GM19035 (cell line): ENCODE measurements at regions not wholly inside any gene's neighbourhood (a gene's known extent, or its start where the extent isn't known, plus 50 kb on each side); places are given as distances from the start of the nearest gene placed in this dataset.
"Not testable (repeated sequence)": the region's sequence is repeated elsewhere in the genome, so short reads cannot be mapped to it uniquely, and the experiment has no call there.

Experiments used
- ATAC-seq: cut with Tn5 transposase; IDR thresholded peaks from one replicate; pipeline ENCODE4 v1.9.1; 2021; ENCODE audit not compliant: unreplicated experiment

GRCh38 chr12:24679126-24679525 is 269.8 kb downstream of the BCAT1 start:
- ATAC-seq = no peak

- no peak for ATAC-seq
Observed at GRCh38 chr12:24678436-24678835, 270.5 kb downstream of the BCAT1 start.

- no peak for ATAC-seq
Observed at GRCh38 chr12:24668563-24668962, 280.3 kb downstream of the BCAT1 start.

GRCh38 chr12:24664161-24664880 is 284.6 kb downstream of the BCAT1 start:
- ATAC-seq = no peak

GRCh38 chr12:24661657-24662096 is 287.2 kb downstream of the BCAT1 start:
- no peak for ATAC-seq

GRCh38 chr12:24659016-24659415 is 289.9 kb downstream of the BCAT1 start:
- ATAC-seq = no peak

- not testable (repeated sequence) for ATAC-seq
Observed at GRCh38 chr12:24654344-24654743, 294.6 kb downstream of the BCAT1 start.

GRCh38 chr12:24649634-24650033 is 299.3 kb downstream of the BCAT1 start:
- no peak for ATAC-seq

- ATAC-seq = no peak
Observed at GRCh38 chr12:24649209-24649608, 299.7 kb downstream of the BCAT1 start.

GRCh38 chr12:24645254-24645653 is 303.6 kb downstream of the BCAT1 start:
- ATAC-seq = no peak

GRCh38 chr12:24643120-24644119 is 305.5 kb downstream of the BCAT1 start:
- ATAC-seq = no peak

GRCh38 chr12:24639641-24640040 is 309.3 kb downstream of the BCAT1 start:
- ATAC-seq = no peak

GRCh38 chr12:24632466-24632865 is 316.4 kb downstream of the BCAT1 start:
- no peak for ATAC-seq

- ATAC-seq = no peak
Observed at GRCh38 chr12:24631676-24632426, 317.1 kb downstream of the BCAT1 start.

- no peak for ATAC-seq
Observed at GRCh38 chr12:24630856-24631255, 318.0 kb downstream of the BCAT1 start.

- ATAC-seq = no peak
Observed at GRCh38 chr12:24630446-24630845, 318.5 kb downstream of the BCAT1 start.

- ATAC-seq = no peak
Observed at GRCh38 chr12:24625103-24625502, 323.8 kb downstream of the BCAT1 start.

GRCh38 chr12:24619954-24620353 is 328.9 kb downstream of the BCAT1 start:
- ATAC-seq = not testable (repeated sequence)

GRCh38 chr12:24617471-24617870 is 331.4 kb downstream of the BCAT1 start:
- ATAC-seq = no peak

GRCh38 chr12:24615967-24616411 is 332.9 kb downstream of the BCAT1 start:
- ATAC-seq = no peak

- no peak for ATAC-seq
Observed at GRCh38 chr12:24608637-24609285, 340.1 kb downstream of the BCAT1 start.
